ENCODE measurements at regions not wholly inside any gene's neighbourhood (a gene's known extent, or its start where the extent isn't known, plus 50 kb on each side); places are given as distances from the start of the nearest gene placed in this dataset.

DNA sequence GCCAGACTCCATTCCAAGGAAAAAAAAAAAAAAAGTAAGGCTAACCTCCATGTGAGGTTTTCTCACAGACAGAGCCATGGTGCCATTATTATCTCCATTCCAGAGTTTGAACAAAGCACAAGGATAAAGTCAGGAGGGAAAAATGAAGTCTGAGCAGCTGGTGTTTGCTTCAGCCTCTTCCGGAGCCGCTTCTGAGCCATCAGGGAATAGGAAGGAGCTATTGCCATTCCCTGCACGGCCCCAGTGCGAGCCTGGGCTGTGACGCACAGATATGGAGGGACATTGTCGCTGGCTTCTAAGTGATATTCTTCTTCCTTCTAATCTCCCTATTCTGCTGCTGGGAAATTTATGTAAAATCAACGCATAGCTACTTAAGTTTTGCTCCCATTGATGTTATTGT, 69.5 kb upstream of the PIRT start (continued):
- TF ChIP-seq ZNF655 (CRISPR knock-in tag; IDR thresholded peaks at IDR 0.05) (no peak), NELFE (IDR thresholded peaks at IDR 0.05; ENCODE audit: insufficient read depth, insufficient read length) (no peak), SAFB (IDR thresholded peaks at IDR 0.05; ENCODE audit: borderline replicate concordance, low read depth, low read length) (no peak), RNF2 (IDR thresholded peaks at IDR 0.05) (no peak), RHOXF2B (CRISPR knock-in tag; conservative IDR thresholded peaks at IDR 0.05) (no peak), NR2C2 (CRISPR knock-in tag; IDR thresholded peaks at IDR 0.05) (no peak), NR2C2 (tag; IDR thresholded peaks at IDR 0.05) (no peak), THAP7 (CRISPR knock-in tag; IDR thresholded peaks at IDR 0.05) (no peak), POLR2AphosphoS2 (IDR thresholded peaks at IDR 0.05; ENCODE audit: low read length) (no peak)
- TF ChIP-seq, protein P1, sequence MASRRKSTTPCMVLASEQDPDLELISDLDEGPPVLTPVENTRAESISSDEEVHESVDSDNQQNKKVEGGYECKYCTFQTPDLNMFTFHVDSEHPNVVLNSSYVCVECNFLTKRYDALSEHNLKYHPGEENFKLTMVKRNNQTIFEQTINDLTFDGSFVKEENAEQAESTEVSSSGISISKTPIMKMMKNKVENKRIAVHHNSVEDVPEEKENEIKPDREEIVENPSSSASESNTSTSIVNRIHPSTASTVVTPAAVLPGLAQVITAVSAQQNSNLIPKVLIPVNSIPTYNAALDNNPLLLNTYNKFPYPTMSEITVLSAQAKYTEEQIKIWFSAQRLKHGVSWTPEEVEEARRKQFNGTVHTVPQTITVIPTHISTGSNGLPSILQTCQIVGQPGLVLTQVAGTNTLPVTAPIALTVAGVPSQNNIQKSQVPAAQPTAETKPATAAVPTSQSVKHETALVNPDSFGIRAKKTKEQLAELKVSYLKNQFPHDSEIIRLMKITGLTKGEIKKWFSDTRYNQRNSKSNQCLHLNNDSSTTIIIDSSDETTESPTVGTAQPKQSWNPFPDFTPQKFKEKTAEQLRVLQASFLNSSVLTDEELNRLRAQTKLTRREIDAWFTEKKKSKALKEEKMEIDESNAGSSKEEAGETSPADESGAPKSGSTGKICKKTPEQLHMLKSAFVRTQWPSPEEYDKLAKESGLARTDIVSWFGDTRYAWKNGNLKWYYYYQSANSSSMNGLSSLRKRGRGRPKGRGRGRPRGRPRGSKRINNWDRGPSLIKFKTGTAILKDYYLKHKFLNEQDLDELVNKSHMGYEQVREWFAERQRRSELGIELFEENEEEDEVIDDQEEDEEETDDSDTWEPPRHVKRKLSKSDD (conservative IDR thresholded peaks at IDR 0.05; ENCODE audit: low read length), result no peak
